GM12874 (cell line): ENCODE measurements at regions not wholly inside any gene's neighbourhood (a gene's known extent, or its start where the extent isn't known, plus 50 kb on each side); places are given as distances from the start of the nearest gene placed in this dataset.

Experiments
- CTCF ChIP-seq: IDR thresholded peaks from 2 replicates; pipeline ENCODE4 v1.5.1; 2011; ENCODE audit warnings: low read depth, mild to moderate bottlenecking, control low read depth, low read length, moderate library complexity; ENCODE audit not compliant: insufficient read depth

DNA sequence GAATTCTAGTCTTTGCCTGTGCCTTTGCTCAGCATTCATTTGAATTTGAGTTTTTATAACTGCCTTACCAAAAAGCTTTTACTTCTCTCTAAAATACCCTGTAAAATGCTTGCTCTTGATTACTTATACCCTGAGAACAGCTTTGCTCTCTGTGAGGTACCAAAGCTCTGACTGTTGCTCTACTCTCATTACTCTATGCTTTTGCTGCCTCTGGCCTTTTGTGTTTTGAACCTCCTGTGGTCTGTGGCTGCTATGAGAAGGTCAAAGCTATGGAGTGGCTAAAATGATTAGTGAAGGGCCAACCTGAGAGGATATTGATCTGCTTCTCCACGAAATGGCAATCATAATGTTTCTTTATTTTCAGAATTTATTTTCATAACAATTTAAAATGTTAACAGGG is 375.6 kb upstream of the IMPG1 start:
- TF ChIP-seq CTCF: no peak

- no peak for TF ChIP-seq CTCF
These were observed 369.4 kb upstream of the IMPG1 start for GRCh38 chr6:76441875-76442274.

GRCh38 chr6:76439811-76440210 is 367.3 kb upstream of the IMPG1 start:
- TF ChIP-seq CTCF: no peak

DNA sequence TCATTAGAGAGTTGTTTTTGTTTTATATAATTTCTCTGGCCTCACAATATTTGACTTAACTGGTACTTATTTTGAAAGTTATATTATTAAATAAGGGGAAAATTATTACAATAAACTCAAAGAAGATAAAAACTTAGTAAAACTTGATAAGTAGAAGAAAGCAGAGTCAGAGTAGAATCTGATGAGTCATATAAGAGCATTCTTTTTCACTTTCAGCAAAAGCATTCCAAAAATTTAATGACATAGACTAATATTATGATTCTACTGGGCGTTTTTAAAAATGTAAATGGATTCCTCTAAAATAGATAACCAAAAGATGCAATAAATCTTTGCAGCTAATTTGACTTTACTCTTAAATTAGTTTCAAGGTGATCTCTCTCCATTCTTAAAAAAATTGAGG is 366.3 kb upstream of the IMPG1 start:
- no peak for TF ChIP-seq CTCF

DNA sequence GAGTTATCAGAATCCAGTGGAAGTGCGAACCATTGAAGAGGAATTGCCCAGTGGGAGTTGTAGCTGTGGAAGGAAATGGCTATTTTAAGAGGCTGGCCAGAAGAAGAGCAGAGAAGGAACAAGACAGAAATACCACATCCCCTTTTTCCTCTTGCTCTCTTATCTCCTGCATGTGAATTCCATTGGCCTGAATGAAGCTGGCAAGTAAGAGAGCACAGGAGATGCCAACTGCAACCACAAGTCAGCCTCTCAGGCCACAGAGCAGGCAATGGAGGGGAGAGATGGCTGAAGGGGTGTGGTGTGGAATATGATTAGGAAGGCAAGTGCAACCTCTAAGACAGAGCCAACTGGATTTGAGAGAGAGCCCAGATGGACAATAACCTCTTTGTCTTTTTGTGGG is 362.7 kb upstream of the IMPG1 start:
- TF ChIP-seq CTCF: no peak

GRCh38 chr6:76422511-76423213 is 350.2 kb upstream of the IMPG1 start:
- no peak for TF ChIP-seq CTCF

DNA sequence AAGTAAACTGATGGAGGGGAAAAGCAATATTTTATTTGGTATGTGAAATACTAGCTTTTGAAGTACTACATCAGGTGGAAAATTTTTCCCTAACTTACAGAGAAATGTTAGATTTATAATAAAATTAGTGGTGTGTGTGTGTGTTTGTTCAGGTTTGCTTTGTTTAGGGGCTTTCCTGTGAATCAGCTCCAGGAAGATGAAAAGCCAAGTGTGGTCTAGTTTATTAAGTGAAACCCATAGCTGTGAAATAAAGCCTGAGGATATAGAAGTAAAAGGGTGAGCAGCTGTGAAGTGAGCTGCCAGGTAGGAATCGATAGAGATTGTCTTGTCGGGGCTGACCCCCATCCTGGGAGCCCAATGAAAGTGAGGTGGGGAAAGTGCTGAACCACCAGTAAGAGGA is 347.6 kb upstream of the IMPG1 start:
- no peak for TF ChIP-seq CTCF
